K562 (cell line): ENCODE measurements at regions not wholly inside any gene's neighbourhood (a gene's known extent, or its start where the extent isn't known, plus 50 kb on each side); places are given as distances from the start of the nearest gene placed in this dataset.

Experiments
- ATAC-seq: fragments of 200-7000 bp; cut with Tn5 transposase; 3 replicates; pipeline ENCODE4 v1.9.1; 2020; ENCODE audit warnings: moderate library complexity
- BruUV-seq: library from RNA; stranded (reverse); fragments of 400-500 nt; replicated peaks from 2 replicates; lab custom pipeline; 2021; lab: Mats Ljungman, UMichigan
- CTCF ChIA-PET: fragments of 300-600 bp; formaldehyde crosslinking; extraction: SDS; loops from one replicate; lab custom pipeline; 2021; ENCODE audit warnings: low intra/inter-chr PET ratio; lab: Yijun Ruan, JAX
- POLR2A ChIA-PET: fragments of 300-600, 350-650 bp; sonication (Branson Sonifier 250); formaldehyde crosslinking; extraction: SDS; loops from one replicate; lab custom pipeline; 2021; ENCODE audit warnings: antibody characterized with exemption, inconsistent platforms; lab: Yijun Ruan, JAX
- DNase-seq, 4 experiments: peaks; one replicate each; pipeline versions ENCODE4 v3.0.0 to v3.0.0-alpha.2; 2011 to 2018; ENCODE audit warnings: low spot score in 3 of 4, mixed read lengths in 3 of 4; ENCODE audit errors: extremely low read depth in 1 of 4
- FAIRE-seq: peaks from 2 replicates; lab custom pipeline; 2011; peaks lifted over from hg19 to GRCh38; lab: Jason Lieb, UNC
- H2AFZ ChIP-seq: 2 replicates; pipeline ENCODE4 v1.6.0; 2011; ENCODE audit warnings: low read depth, low read length, control low read depth, inconsistent platforms
- H3K27ac ChIP-seq: fragments of 200-600 bp; 3 replicates; pipeline ENCODE4 v1.8.0; 2011; ENCODE audit warnings: low read depth, mild to moderate bottlenecking, control low read depth, inconsistent platforms, low read length, moderate library complexity, mixed read lengths; ENCODE audit errors: extremely low read depth
- H3K27me3 ChIP-seq, 2 experiments: fragments of 300-600 bp in 1 of 2; 2 replicates in 1 of 2; 3 replicates in 1 of 2; pipeline versions ENCODE4 v1.6.0 to v1.8.0; 2011; ENCODE audit warnings: inconsistent platforms in 2 of 2, low read length in 2 of 2, mild to moderate bottlenecking in 1 of 2, mixed read lengths in 1 of 2, moderate library complexity in 1 of 2; ENCODE audit not compliant: control insufficient read depth in 2 of 2, insufficient read depth in 2 of 2
- H3K36me3 ChIP-seq: fragments of 300-600 bp; 3 replicates; pipeline ENCODE4 v1.8.0; 2011; ENCODE audit warnings: mild to moderate bottlenecking, low read length, inconsistent platforms; ENCODE audit not compliant: control insufficient read depth, insufficient read depth
- H3K4me1 ChIP-seq, 2 experiments: fragments of 200-600 bp in 1 of 2; replicated peaks in 1 of 2; 2 replicates in 1 of 2; 3 replicates in 1 of 2; pipeline versions ENCODE4 v1.5.1 to v1.8.0; 2011; ENCODE audit warnings: inconsistent platforms in 2 of 2, low read length in 2 of 2, mild to moderate bottlenecking in 1 of 2, mixed read lengths in 1 of 2, moderate library complexity in 1 of 2; ENCODE audit not compliant: control insufficient read depth in 2 of 2, insufficient read depth in 2 of 2
- H3K4me2 ChIP-seq: 2 replicates; pipeline ENCODE4 v1.6.1; 2011; ENCODE audit warnings: low read length, control low read depth, inconsistent platforms, mixed read lengths; ENCODE audit not compliant: insufficient read depth
- H3K4me3 ChIP-seq: fragments of 200-600 bp; sonication (generic), shearing (Covaris generic); 2 replicates; pipeline ENCODE4 v1.5.1; 2016; ENCODE audit warnings: control low read depth, inconsistent platforms
- H3K79me2 ChIP-seq: fragments of 200-600 bp; 3 replicates; pipeline ENCODE4 v1.8.0; 2011; ENCODE audit warnings: low read length, inconsistent platforms; ENCODE audit not compliant: control insufficient read depth, insufficient read depth
- H3K9ac ChIP-seq, 2 experiments: 2 replicates each; pipeline versions ENCODE4 v1.6.0 to v1.6.1; 2011; ENCODE audit warnings: low read depth in 2 of 2, low read length in 2 of 2, control low read depth in 1 of 2, inconsistent platforms in 1 of 2, mild to moderate bottlenecking in 1 of 2, mixed read lengths in 1 of 2; ENCODE audit not compliant: insufficient read depth in 1 of 2
- H3K9me1 ChIP-seq: one replicate; pipeline ENCODE4 v1.6.0; 2011; ENCODE audit warnings: inconsistent platforms, mild to moderate bottlenecking, low read length, moderate library complexity; ENCODE audit not compliant: control insufficient read depth, insufficient read depth
- H3K9me3 ChIP-seq: replicated peaks from 2 replicates; pipeline ENCODE4 v1.5.1; 2011; ENCODE audit warnings: low read depth, low read length, inconsistent platforms; ENCODE audit not compliant: control insufficient read depth, insufficient read depth
- H4K20me1 ChIP-seq: replicated peaks from 2 replicates; pipeline ENCODE4 v1.6.1; 2011; ENCODE audit warnings: low read length, inconsistent platforms, mixed read lengths; ENCODE audit not compliant: control insufficient read depth, insufficient read depth
- KLF16 ChIP-seq: IDR thresholded peaks from 2 replicates; pipeline ENCODE4 v1.6.1; 2016; ENCODE audit warnings: antibody characterized with exemption
- MNT ChIP-seq, 2 experiments: fragments of 450-650 bp; conservative IDR thresholded peaks; 2 replicates each; pipeline ENCODE4 v1.6.1; 2017; ENCODE audit warnings: mild to moderate bottlenecking in 2 of 2, moderate library complexity in 2 of 2
- RBFOX2 ChIP-seq: fragments of 200-400 bp; formaldehyde crosslinking; IDR thresholded peaks from 2 replicates; pipeline ENCODE4 v1.6.1; 2017; ENCODE audit warnings: low read depth, mild to moderate bottlenecking, low read length, moderate library complexity
- RBM14 ChIP-seq: fragments of 200-400 bp; formaldehyde crosslinking; IDR thresholded peaks from 2 replicates; pipeline ENCODE4 v1.6.1; 2018; ENCODE audit warnings: low read depth, mild to moderate bottlenecking, low read length, moderate library complexity, borderline replicate concordance; ENCODE audit not compliant: insufficient read depth
- ZBTB1 ChIP-seq: sonication (generic); formaldehyde crosslinking; IDR thresholded peaks from 2 replicates; pipeline ENCODE4 v1.8.1; 2023; ENCODE audit warnings: missing genetic modification reagents, low read depth, mild to moderate bottlenecking, borderline replicate concordance
- ZBTB12 ChIP-seq: fragments of 250-450 bp; sonication (Bioruptor Pico); IDR thresholded peaks from 2 replicates; pipeline ENCODE4 v1.4.0; 2020
- ZNF280A ChIP-seq: fragments of 450-650 bp; IDR thresholded peaks from 2 replicates; pipeline ENCODE4 v1.6.1; 2018; ENCODE audit warnings: mild to moderate bottlenecking, low read depth; ENCODE audit not compliant: partially characterized antibody
- ZSCAN29 ChIP-seq: fragments of 450-650 bp; IDR thresholded peaks from 2 replicates; pipeline ENCODE4 v1.6.1; 2017
- WGBS: fragments of 100-300 bp; shearing (Covaris generic); methylation state at CpG from one replicate; pipeline ENCODE4 v1.1.6; 2016; ENCODE audit warnings: low coverage, mixed read lengths; ENCODE audit not compliant: insufficient coverage; ENCODE audit errors: missing lambda C conversion rate; 5-methylcytosine and 5-hydroxymethylcytosine counted together
- in situ Hi-C: fragments of 300-500 bp; cut with MboI; formaldehyde crosslinking; loops from 4 replicates; pipeline ENCODE4 v1.15.0; 2018; ENCODE audit warnings: inconsistent platforms, mixed read lengths
- intact Hi-C: fragments of 100-400 bp; cut with micrococcal nuclease; formaldehyde crosslinking; loops from 2 replicates; pipeline ENCODE4 v1.14.2; 2022

GRCh38 chr15:37581866-37582532 is 352.4 kb upstream of the TMCO5A start:
- no peak for TF ChIP-seq KLF16
- no peak for FAIRE-seq
- H3K4me3 ChIP-seq, result no peak overlapping the region
- CTCF ChIA-PET, result no interaction called here
- no peak overlapping the region for H3K9ac ChIP-seq
- H3K4me2 ChIP-seq, result no peak overlapping the region
- no peak overlapping the region for H3K27ac ChIP-seq
- in situ Hi-C loops (no loop called here), intact Hi-C loops (no loop called here)
- ATAC-seq, result no peak
- no peaks in the 10 kb centered on the region for H3K27me3 ChIP-seq
- no peaks in the 10 kb centered on the region for H3K4me1 ChIP-seq
- no peaks in the 10 kb centered on the region for H3K9me1 ChIP-seq
- no peaks in the 10 kb centered on the region for H3K79me2 ChIP-seq
- H3K36me3 ChIP-seq, result no peaks in the 10 kb centered on the region
- no peak for DNase-seq
- no peaks in the 10 kb centered on the region; the same call in 1 of the 2 replicates for H3K9me3 ChIP-seq
- no peaks in the 10 kb centered on the region for H4K20me1 ChIP-seq
- no peak overlapping the region for H2AFZ ChIP-seq
- POLR2A ChIA-PET, result no interaction called here
- 2% methylated on average over 19 of the region's 25 CpGs for WGBS
- BruUV-seq, result no TSS peak

GRCh38 chr15:37582852-37583251 is 351.6 kb upstream of the TMCO5A start:
- DNase-seq (no peak), ATAC-seq (no peak), FAIRE-seq (no peak)
- Histone ChIP-seq H3K27ac (no peak overlapping the region), H2AFZ (no peak overlapping the region), H3K27me3 (no peaks in the 10 kb centered on the region), H3K4me3 (no peak overlapping the region), H3K4me2 (no peak overlapping the region), H3K9ac (no peak overlapping the region), H3K36me3 (no peaks in the 10 kb centered on the region), H3K9me3 (no peaks in the 10 kb centered on the region; the same call in 1 of the 2 replicates), H3K9me1 (no peaks in the 10 kb centered on the region), H3K79me2 (no peaks in the 10 kb centered on the region), H3K4me1 (no peaks in the 10 kb centered on the region), H4K20me1 (no peaks in the 10 kb centered on the region)
- in situ Hi-C loops, result no loop called here
- no peak for TF ChIP-seq ZSCAN29
- TF ChIP-seq RBFOX2, result no peak
- TF ChIP-seq RBM14, result no peak
- TF ChIP-seq ZBTB12 (CRISPR knock-in tag), result no peak
- TF ChIP-seq ZNF280A, result no peak
- TF ChIP-seq ZBTB1 (CRISPR knock-in tag), result no peak
- TF ChIP-seq MNT (conservative IDR thresholded peaks at IDR 0.05), result no peak
- 3% methylated on average over 4 of the region's 5 CpGs for WGBS
- ChIA-PET CTCF (no interaction called here), POLR2A (no interaction called here)
- intact Hi-C loops, result no loop called here
- BruUV-seq, result no TSS peak
